Caki2 (cell line): ENCODE measurements at regions not wholly inside any gene's neighbourhood (a gene's known extent, or its start where the extent isn't known, plus 50 kb on each side); places are given as distances from the start of the nearest gene placed in this dataset.
"Not testable (repeated sequence)": the region's sequence is repeated elsewhere in the genome, so short reads cannot be mapped to it uniquely, and the experiment has no call there.

Experiments
- DNase-seq: peaks from one replicate; pipeline ENCODE4 v3.0.0-alpha.2; 2015; ENCODE audit warnings: low read depth
- in situ Hi-C: cut with HindIII; loops from 2 replicates; pipeline ENCODE4 v1.10.0; 2016; ENCODE audit warnings: low sequenced_read_pairs, low pct_unique_long_range_greater_than_20kb, mixed read lengths

- not testable (repeated sequence) for DNase-seq
These were observed 61.0 kb downstream of the SPDYE17 start for GRCh38 chr7:76971201-76971600.

GRCh38 chr7:76969892-76970291, 62.3 kb downstream of the SPDYE17 start:
- in situ Hi-C loops, DNase-seq: not testable (repeated sequence)

More at GRCh38 chr7:76971201-76971600, 61.0 kb downstream of the SPDYE17 start:
- in situ Hi-C loops: not testable (repeated sequence)

- DNase-seq: peak; percentile 45
- in situ Hi-C loops: not testable (repeated sequence)
These were observed 66.2 kb downstream of the SPDYE17 start for GRCh38 chr7:76965731-76966548.

- DNase-seq, in situ Hi-C loops: not testable (repeated sequence)
These were observed 68.1 kb downstream of the SPDYE17 start for GRCh38 chr7:76964050-76964449.

- in situ Hi-C loops, DNase-seq: not testable (repeated sequence)
These were observed 69.1 kb downstream of the SPDYE17 start for GRCh38 chr7:76963061-76963460.

- DNase-seq, in situ Hi-C loops: not testable (repeated sequence)
These were observed 71.7 kb downstream of the SPDYE17 start for GRCh38 chr7:76960400-76960986.

- DNase-seq: not testable (repeated sequence)
These were observed 72.4 kb downstream of the SPDYE17 start for GRCh38 chr7:76959573-76960399.

GRCh38 chr7:76956531-76956930, 75.6 kb downstream of the SPDYE17 start:
- in situ Hi-C loops, DNase-seq: not testable (repeated sequence)

More at GRCh38 chr7:76959573-76960399, 72.4 kb downstream of the SPDYE17 start:
- in situ Hi-C loops: not testable (repeated sequence)

- in situ Hi-C loops, DNase-seq: not testable (repeated sequence)
These were observed 77.0 kb downstream of the SPDYE17 start for GRCh38 chr7:76955124-76955523.

GRCh38 chr7:76944603-76945002, 87.6 kb downstream of the SPDYE17 start:
- DNase-seq, in situ Hi-C loops: not testable (repeated sequence)

- in situ Hi-C loops, DNase-seq: not testable (repeated sequence)
These were observed 90.1 kb downstream of the SPDYE17 start for GRCh38 chr7:76941809-76942765.

- DNase-seq, in situ Hi-C loops: not testable (repeated sequence)
These were observed 94.4 kb downstream of the SPDYE17 start for GRCh38 chr7:76937781-76938180.

- in situ Hi-C loops, DNase-seq: not testable (repeated sequence)
These were observed 94.8 kb downstream of the SPDYE17 start for GRCh38 chr7:76937330-76937729.

GRCh38 chr7:76936346-76936745, 95.8 kb downstream of the SPDYE17 start:
- in situ Hi-C loops, DNase-seq: not testable (repeated sequence)

GRCh38 chr7:76934711-76935110, 97.5 kb downstream of the SPDYE17 start:
- in situ Hi-C loops, DNase-seq: not testable (repeated sequence)

- DNase-seq, in situ Hi-C loops: not testable (repeated sequence)
These were observed 99.2 kb downstream of the SPDYE17 start for GRCh38 chr7:76932957-76933356.

GRCh38 chr7:76931441-76931840, 100.7 kb downstream of the SPDYE17 start:
- DNase-seq, in situ Hi-C loops: not testable (repeated sequence)
